ENCODE measurements at regions not wholly inside any gene's neighbourhood (a gene's known extent, or its start where the extent isn't known, plus 50 kb on each side); places are given as distances from the start of the nearest gene placed in this dataset.

DNA sequence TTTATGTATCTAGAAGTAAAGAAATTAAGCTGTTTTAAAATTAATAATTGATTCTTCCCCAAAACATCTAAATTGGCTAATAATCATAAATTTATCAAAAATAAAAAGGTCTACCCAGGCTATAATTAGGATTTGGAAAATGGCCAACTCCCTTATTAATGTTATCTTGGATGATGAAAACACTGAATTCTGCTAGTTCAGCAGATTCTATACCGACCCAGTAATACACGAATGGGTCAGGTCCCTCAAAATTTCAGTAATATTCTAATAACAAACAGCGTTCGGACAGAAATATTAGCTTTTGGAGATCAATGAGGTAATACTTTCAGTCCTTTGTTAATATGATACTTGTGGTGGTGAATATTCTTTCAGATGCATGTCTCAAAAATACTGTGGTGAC is 360.7 kb upstream of the MGMT start:
- DNase-seq (ENCODE audit: extremely low read depth in 1 of 2, low read depth in 1 of 2): no peak

DNA sequence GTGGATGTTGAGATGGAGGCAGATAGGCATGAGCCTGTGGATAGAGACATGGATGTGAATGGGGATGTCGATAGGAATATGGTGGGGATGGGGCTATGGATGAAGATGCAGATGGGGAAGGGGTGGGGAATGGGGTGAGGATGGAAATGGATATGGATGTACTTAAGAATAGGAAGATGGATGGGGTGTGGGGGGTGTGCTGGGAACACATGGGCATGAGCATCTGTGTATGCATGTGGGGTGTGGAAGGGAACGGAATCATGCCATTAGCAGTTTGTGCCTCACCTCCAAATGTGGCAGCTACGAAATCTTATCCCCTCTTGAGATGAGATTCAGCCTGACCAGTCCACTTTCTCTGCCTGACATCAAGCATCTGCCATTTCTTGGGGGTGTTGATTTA is 359.5 kb upstream of the MGMT start:
- DNase-seq (ENCODE audit: extremely low read depth in 1 of 2, low read depth in 1 of 2): no peak

DNA sequence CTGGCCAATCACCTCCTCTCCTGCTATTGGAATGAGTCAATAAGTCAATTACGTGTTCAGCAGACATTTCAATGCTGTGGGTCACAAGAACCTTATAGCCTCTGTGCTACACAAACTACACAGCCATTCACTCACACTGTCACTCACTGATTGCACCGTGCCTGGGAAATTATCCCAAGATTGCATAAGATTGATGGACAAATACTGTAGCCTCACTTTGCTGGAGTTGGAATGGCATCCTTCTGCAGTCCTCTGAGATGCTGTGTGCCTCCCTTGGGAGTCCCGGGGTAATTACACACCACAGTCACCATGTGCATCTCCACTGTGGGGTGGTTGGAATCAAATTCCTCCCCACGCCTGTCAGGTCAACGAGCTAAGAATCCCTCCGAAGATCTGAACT is 358.7 kb upstream of the MGMT start:
- DNase-seq (ENCODE audit: extremely low read depth in 1 of 2, low read depth in 1 of 2): no peak

DNA sequence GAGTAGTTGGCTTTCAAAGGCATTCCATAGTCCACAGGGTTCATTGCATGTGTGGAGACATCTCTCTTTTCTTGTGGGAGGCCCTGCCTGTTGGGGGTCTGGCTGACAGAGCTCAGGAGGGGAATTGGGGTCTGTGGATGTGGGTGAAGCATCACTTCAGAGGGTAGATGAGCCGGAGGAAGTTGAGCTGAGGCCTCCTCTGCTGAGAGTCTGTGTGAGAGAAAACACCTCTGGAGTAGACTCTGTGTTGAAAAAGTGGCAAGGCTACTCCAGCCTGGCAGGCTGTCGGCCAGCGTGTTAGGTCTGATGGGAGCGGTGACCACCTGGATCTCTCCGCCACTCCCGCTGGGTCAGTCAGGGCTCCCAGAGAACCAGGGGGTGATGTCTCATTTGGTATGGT is 358.0 kb upstream of the MGMT start:
- DNase-seq (ENCODE audit: extremely low read depth in 1 of 2, low read depth in 1 of 2): no peak

- DNase-seq (ENCODE audit: extremely low read depth in 1 of 2, low read depth in 1 of 2): no peak
These were observed 356.3 kb upstream of the MGMT start for GRCh38 chr10:129110780-129111179.

- no peak for DNase-seq (ENCODE audit: extremely low read depth in 1 of 2, low read depth in 1 of 2)
These were observed 355.1 kb upstream of the MGMT start for GRCh38 chr10:129111922-129112321.

DNA sequence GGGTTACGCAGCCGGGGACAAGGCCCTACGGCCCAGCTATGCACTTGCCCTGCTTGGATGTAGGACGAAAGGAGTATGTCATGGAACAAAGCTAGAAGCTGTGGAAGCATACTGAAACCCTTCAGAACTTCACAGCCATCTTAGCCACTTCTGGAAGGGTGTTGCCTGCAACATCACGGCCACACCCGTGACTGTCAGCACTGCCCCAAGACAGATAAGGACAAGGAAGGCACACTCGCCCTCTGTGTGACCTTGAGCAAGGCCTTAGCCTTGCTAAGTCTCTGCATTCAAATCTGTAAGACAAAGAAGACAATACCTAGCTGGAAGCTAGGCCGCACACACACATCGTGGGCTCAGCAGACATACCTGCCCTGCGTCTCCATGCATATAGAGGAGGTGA is 352.5 kb upstream of the MGMT start:
- no peak for DNase-seq (ENCODE audit: extremely low read depth in 1 of 2, low read depth in 1 of 2)

- DNase-seq (ENCODE audit: extremely low read depth in 1 of 2, low read depth in 1 of 2): no peak
These were observed 350.7 kb upstream of the MGMT start for GRCh38 chr10:129116371-129116770.

DNA sequence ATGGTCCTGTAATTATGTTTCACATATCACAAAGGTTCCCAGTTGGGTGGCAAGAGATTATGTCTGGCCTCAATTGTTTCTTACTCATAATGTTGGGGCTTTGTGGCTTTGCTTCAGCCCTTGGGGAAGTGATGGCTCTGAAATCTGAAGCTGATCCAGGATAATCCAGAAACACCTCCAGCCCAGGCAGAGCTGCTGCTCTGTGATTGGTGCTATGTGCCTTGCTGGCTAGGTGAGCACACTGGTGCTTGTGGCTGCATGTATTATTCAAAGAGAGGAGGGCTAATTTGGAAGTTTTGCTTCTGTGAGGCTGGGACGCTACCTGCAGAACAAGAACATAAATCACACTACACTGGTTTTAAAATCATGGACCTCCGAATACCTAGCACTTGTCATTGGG is 346.6 kb upstream of the MGMT start:
- no peak for DNase-seq (ENCODE audit: extremely low read depth in 1 of 2, low read depth in 1 of 2)

GRCh38 chr10:129122846-129123245 is 344.2 kb upstream of the MGMT start:
- no peak for DNase-seq (ENCODE audit: extremely low read depth in 1 of 2, low read depth in 1 of 2)

- DNase-seq (ENCODE audit: extremely low read depth in 1 of 2, low read depth in 1 of 2): no peak
These were observed 343.6 kb upstream of the MGMT start for GRCh38 chr10:129123428-129123827.

DNA sequence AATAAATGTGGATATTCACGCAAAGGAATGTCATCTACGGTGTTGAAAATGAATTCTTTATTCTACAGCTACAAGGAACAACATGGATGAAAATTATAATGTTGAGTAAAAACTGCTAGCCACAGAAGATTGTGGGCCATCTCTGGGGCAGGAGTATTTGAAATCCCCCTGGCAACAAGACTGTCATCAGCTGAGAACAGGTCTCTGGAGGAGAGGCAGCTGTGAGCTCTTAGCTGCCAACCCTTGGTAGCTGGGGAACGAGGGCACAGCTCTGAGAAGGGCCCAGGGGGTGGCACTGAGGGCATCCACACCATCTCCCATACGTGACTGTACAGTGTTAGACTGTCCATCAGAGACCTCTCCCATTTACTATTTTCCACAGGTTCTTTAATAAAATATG is 340.1 kb upstream of the MGMT start:
- DNase-seq (ENCODE audit: extremely low read depth in 1 of 2, low read depth in 1 of 2): no peak

DNA sequence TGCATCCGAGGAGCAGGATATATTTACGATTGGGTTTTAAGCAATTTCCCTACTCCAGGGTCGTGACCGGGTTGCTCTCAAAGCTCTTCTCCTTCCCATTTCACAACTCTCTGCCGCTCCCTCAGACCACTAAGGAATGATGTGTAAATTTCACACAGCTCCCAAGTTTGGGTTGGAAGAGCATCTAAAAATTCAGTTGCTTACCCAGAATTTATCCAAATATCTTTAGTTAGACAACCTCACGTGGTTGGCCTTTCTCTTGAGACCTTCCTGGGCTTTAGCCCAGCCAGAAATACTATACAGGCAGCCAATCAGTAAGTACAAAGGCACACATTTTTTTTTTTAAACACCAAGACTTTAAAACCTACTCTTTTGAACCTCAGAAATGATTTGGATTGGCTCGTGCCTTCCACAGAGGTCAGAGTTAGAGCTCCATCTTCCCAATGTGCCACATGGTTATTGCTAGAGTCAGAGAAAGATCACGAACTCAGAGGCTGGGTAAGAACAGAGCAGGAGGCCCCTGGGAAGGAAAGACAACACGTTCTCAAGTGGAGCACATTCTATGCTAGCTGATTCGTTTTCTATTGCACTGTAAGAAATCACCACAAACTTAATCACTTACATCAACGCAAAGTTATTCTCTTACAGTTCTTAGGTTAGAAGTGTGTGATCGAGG is 335.4 kb upstream of the MGMT start:
- no peak for DNase-seq (ENCODE audit: extremely low read depth in 1 of 2, low read depth in 1 of 2)

DNA sequence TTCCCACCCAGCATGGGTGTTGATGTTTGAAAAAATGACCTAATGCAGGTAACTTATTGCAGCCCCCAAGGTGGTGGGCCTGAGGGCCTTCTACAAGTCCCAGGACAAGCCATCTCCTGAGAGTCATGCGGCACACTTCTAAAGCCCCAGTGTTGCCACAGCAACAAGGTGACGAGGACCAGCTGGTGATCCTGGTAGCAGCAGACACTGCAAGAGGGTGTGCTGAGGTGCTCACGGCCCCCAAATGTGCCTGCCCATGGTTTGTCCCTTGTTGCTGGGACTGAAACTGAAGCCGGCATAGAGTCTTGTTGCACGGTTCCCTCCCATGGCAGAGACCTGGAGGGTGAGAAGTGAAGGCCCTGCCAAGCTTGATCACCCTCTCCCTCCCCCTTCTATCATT is 333.2 kb upstream of the MGMT start:
- DNase-seq (ENCODE audit: extremely low read depth in 1 of 2, low read depth in 1 of 2): no peak

DNA sequence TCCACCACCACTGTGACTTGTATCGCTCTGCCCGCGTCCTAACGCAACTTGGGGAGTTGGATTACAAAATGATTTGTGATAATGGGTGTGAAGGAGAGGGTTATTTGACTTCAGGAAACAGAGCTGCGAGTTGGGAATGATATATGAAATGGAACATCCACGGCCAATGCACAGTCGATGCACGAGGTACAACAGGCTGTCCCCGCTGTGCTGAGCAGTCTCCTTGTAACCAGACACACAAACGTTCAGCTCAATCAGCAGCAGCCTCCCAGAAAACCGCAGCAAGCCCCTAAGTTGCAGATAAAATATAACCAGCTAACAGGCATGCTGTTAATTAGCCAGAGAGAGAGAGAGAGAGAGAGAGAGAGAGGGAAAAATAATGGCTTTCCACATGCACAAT is 332.7 kb upstream of the MGMT start:
- DNase-seq (ENCODE audit: extremely low read depth in 1 of 2, low read depth in 1 of 2): no peak

DNA sequence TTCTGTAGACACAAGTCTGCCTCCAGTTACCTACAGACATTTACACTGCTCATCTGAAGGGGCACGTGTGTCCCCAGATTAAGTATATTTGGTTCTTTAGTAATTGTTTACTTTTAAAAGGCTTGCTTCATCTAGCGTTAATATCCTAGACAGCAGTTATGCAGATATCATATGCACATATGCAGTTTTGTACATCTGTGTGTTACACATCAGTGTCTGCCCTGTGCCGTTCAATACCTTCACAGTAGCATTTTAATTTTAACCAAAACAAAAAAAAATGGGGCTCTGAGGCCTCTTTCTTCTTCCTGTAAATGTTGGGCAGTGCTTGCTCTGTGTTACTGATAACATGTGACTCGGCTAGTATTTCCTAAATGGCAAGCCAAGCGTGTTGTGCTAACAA is 331.4 kb upstream of the MGMT start:
- DNase-seq (ENCODE audit: extremely low read depth in 1 of 2, low read depth in 1 of 2): no peak

- DNase-seq (ENCODE audit: extremely low read depth in 1 of 2, low read depth in 1 of 2): no peak
These were observed 331.0 kb upstream of the MGMT start for GRCh38 chr10:129136074-129136473.

GRCh38 chr10:129136951-129137350 is 330.1 kb upstream of the MGMT start:
- DNase-seq (ENCODE audit: extremely low read depth in 1 of 2, low read depth in 1 of 2): no peak

DNA sequence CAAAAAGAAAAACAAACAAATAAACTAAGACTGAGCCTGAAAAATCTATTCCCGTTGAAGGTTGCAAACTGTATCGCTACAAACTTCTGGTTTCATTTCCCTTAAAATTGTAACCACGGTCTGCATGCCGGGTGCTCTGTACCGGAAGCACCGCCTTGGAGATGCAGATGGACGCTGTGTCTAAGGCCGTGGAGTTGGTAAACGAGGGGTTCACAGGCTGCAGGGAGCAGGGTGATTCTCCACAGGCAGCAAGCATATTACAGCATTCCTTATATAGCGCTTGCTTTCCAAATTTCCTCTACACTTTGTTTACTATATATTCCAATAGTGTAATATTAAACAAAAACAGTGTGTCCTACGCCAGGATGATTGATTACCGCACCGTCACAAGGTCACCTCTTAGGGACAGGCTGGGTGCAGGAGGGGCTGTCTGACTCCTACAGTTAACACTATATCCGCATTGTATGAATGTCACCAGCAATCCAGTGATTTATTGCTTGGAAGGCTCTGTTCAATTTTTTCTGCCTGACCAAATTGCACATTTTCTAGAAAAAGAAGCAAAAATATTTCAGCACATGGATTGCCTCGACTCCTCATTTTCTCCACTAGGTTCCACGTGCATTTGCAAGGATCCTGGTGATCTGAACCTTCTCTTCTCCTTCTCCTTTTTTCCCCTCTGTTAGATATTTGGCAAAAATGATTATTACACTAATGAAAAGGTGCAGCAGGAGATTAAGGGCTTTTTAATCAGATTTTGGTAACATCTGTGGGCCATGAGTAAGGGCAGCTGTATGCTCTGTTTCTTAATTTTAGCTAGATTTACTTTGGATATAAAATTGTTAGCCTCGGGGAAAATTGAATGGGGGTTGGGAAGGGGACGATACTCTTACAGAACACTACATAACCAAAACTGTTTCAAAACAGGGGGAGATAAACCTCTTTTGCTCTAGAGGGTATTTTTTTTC is 325.8 kb upstream of the MGMT start:
- DNase-seq (ENCODE audit: extremely low read depth in 1 of 2, low read depth in 1 of 2): no peak

- DNase-seq (ENCODE audit: extremely low read depth in 1 of 2, low read depth in 1 of 2): no peak
These were observed 315.8 kb upstream of the MGMT start for GRCh38 chr10:129151281-129151680.

- DNase-seq (ENCODE audit: extremely low read depth in 1 of 2, low read depth in 1 of 2): no peak
These were observed 310.6 kb upstream of the MGMT start for GRCh38 chr10:129156406-129156805.

- DNase-seq (ENCODE audit: extremely low read depth in 1 of 2, low read depth in 1 of 2): no peak
These were observed 309.9 kb upstream of the MGMT start for GRCh38 chr10:129157185-129157584.

Data from activated CD8-positive, alpha-beta memory T cell treated with anti-CD3 and anti-CD28 coated beads for 1 hour (primary cell).